GM18508 (cell line): ENCODE measurements at regions not wholly inside any gene's neighbourhood (a gene's known extent, or its start where the extent isn't known, plus 50 kb on each side); places are given as distances from the start of the nearest gene placed in this dataset.
"Not testable (repeated sequence)": the region's sequence is repeated elsewhere in the genome, so short reads cannot be mapped to it uniquely, and the experiment has no call there.

Source experiments
- ATAC-seq: cut with Tn5 transposase; IDR thresholded peaks from one replicate; pipeline ENCODE4 v1.9.1; 2021; ENCODE audit warnings: moderate number of reproducible peaks; ENCODE audit not compliant: insufficient read depth, unreplicated experiment

DNA sequence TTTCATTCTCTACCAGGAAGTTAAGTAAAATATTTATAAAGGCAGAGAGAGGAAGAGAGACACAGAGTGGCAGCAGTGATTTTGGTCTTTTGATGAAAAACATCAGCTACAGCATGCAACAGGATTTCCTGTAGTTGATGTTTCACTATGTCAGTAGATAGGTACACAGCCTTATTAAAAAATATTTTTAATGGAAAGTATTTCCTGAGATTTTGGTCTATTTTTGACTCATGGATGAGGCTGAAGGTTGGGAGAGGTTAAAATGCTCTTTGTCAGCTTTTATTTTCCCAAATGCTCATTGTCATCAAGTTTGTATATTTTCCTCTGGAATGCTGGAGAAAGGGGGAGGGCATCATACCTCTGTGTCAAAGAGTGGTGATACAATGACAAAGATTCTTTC, 1112.5 kb downstream of the CBLN2 start:
- no peak for ATAC-seq

DNA sequence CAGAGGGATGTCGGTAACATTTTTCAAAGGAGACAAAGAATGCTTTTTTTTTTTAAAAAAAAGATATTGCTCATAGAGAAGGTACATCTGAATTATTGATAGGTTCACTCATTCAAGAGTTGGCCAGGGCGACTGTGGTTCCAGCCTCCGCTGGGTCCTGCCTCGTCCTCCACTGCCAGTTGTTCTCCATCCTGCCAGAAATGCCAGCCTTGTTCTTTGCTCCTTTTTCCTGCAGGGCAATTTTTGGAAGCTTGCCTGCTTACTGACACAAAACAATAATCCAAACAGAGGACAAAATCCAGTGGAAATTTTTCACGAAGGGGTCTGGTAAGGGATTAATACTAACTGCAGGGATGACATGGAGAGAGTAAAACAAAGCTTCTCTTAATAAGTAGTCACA, 1113.0 kb downstream of the CBLN2 start:
- no peak for ATAC-seq

DNA sequence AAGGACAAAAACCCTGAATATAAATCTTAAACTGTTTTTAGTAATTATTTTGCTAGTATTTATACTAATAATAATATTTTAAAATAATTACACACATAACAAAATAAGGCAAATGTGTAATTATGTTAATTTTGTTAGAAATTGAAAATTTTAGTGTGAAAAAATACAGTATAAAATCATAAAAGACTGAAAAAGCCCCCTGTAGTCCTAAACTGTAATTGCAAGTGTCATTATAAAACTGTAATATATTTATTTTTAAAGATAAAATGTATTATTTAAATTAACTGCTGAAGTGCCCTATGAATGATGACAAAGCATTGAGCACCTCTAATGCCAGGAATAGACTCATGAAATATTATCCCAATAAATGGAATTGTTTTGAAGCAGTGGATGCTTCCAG, 1117.7 kb downstream of the CBLN2 start:
- no peak for ATAC-seq

GRCh38 chr18:71405169-71405809, 1116.4 kb downstream of the SOCS6 start:
- no peak for ATAC-seq

DNA sequence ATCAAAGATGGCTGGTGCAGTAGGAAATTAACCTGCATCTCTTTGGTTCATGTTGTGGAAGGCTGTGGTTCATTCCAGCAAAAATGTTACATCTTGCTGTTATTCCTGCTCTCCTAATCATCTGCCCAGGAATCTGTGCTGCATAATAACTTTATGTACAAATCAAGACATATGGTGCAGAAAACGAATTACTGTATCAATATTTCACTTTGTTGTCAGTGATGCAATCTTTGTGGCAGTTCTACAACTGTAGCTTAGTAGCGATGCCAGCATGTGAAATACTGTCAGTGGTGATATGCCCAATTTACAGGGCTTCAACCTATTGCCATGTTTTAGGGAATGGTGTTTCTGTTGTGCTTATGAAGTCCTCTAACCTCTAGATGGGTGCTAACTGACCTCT, 1114.7 kb downstream of the SOCS6 start:
- no peak for ATAC-seq

DNA sequence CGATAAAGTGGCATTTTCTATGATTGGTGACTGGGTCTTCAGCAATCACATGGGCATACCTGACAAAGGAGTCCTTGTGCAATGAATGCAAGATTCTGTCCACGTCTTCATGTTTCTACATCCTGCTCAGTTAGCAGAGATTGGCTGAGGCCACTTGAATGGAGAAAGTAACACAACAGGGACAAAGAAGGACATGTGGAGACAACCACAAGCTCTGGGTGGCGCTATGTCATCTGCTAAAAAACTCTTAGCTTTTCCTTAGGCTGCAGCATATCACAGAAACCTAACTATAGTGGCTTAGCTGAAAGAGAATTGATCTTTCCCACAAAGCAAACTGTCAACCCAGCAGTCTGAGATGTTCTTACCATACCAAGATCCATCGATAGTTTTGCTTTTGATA, 1109.7 kb downstream of the SOCS6 start:
- ATAC-seq: no peak

GRCh38 chr18:71388148-71388547, 1099.3 kb downstream of the SOCS6 start:
- no peak for ATAC-seq

DNA sequence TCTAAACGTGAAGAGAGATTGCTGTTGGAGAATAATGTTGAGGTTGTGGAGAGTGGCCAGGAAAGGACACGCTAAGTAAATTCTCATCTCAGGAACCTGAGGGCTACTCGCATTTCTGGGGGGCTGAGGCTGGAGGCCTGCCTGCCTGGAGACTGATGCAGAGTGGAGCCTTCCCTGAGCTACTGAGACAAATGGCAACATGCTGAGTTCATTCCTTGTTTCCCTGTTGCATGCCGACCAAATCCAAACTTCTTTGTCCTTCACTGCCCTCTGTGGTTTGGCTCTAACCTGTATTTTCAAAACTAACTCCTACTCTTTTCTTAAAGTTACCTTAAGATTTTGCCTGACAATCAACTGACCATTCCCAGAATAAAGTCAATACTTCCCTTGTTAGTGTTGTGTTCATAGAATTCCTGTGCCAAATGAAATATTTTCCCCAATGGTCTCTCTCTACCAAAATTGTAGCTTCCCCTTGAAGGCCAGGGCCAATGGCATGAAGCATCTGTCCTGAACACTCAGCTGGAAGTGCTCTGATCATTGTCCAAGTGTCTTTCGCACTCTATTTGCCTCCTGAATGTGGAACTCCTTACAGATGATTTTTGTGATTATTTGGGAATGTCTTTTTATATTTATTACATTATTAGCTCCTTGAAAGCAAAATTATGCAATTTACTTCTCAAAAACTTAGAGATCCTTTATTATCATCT, 1085.6 kb downstream of the SOCS6 start:
- no peak for ATAC-seq

DNA sequence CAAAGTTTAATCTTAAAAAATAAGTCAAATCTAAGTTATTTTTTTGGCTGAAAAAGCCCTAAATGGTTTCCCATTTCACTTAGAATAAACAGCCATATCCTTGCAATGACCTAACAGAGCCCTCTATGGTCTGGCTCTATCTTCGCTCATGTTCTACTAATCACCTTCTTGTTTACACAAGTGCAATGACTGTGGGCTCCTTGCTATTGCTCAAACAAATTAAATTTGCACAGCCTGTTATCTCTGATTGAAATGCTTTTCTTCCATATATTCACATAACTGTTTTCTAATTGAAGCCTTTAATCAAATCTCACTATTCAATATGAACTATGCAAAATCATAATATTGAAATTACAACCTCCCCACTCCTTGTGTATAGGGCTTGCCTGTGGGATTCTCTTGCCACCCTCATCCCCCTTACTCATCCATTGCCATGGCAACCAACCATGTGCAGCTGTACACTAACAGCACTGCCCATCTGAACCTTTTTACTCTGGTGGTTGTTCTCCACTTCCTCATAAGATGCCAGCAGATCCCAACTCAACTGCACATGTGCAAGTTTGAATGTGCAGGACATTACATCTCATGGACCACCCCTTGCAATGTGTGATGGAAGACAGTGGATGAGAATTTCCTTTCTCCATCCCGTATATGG, 1083.2 kb downstream of the SOCS6 start:
- ATAC-seq: no peak

GRCh38 chr18:71370671-71371445, 1082.0 kb downstream of the SOCS6 start:
- no peak for ATAC-seq

DNA sequence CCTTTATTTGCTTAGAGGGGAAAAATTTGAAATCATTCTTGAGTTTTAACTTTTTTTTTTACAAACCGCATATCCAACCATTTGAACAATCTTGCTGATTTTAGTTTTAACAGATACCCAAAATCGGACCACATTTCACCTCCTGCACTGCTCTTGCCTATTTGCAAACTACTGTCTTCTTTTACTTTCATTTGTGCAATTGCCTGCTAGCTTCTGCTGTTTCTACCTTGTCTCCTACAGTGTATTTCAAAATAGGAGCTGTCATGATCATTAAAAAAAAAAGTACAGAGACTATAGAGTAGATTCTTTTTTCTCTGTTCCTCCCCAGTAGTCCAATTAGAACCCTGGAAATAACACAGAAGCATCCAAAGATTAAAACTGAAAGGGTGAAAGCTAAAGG, 1081.2 kb downstream of the SOCS6 start:
- ATAC-seq: no peak

DNA sequence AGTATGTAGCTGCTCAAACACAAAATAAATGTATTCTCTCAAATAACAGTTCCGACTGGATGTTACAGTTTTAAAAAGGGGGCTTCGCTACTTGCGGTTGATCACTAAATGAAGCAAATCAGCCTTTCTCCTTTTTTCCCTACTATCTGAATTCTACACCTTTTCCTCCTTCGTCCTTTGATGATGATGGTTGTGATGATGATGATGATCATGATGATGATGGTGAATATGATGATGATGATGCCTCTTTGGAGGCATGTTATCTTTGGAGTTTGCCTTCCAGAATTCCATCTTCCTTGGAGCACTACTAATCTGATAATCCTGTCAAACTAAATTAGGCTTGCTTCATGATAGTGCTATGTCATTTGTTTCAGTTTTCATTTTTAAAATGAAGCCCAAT, 1073.3 kb downstream of the SOCS6 start:
- ATAC-seq: no peak

GRCh38 chr18:71355599-71355998, 1066.8 kb downstream of the SOCS6 start:
- ATAC-seq: not testable (repeated sequence)

DNA sequence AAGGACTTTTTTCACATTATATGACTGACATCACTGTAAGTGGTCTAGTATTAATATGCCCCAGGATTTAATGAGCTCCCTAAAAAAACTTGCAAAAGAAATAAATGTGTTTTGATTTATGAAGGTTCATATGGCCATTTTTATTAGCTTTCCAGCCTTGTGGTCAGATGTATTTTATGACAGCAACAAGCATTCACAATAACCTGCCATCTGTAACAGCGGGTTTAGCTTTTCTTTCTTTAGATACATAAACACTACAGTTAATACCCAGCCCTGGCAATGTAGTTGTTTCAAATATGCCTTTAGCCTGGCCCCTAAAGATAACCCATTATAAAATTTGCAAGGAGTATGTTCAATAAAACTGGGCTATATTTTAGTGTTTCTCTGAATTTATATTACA, 1063.8 kb downstream of the SOCS6 start:
- no peak for ATAC-seq

GRCh38 chr18:71336576-71337210, 1047.8 kb downstream of the SOCS6 start:
- ATAC-seq: no peak

DNA sequence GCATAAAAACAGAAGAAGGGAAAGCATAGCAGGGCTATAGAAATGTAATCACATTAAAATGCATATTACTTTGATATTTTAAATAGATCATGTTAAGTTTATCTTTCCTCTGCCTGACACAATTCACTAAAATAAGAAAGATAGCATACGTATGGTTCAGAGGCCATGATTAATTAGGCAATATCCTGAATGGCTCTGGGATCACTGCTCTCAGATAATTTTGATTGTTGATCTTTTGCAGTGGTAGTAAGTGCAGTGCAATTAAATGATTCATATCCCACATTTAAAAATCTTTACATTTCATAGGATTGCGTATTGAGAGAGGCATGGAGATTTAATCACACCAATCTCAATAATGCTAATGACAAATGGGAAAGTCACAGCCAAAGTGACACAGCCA, 1040.7 kb downstream of the SOCS6 start:
- ATAC-seq: no peak

DNA sequence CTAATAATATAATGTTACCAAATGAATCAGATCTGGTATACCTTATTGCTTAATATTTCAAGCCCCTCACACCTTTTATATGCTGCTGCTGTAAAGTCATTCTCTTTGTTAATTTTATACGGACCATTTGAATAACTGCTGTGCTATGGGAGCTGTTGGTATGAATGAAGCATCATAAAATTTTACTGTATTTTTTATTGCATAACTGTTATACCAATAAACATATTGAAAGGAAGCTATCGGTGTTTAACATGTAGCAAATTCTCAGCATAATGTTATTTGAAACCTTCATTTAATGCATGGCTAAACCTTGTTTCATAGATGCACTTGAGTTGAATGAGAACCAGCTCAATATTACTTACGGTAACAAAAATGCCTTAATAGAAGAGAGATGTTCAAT, 1040.3 kb downstream of the SOCS6 start:
- no peak for ATAC-seq

DNA sequence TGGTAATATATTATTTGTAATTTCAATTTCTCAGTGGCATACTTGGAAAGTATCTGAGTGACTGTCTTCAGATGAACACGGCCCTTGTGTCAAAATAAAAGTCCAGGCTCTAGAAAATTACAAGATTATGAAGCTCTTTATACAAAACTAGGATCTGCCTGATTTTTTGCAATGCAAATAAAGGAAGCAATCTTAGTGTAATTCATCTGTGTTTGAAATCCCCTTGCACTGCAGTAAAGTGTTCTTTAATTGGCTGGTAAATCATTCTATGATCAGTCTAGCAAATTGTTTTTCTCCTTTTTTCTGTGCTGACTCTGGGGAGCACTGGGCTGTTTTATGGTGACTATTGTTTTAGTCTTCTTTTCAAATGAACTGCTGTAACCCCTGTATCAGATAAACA, 1039.0 kb downstream of the SOCS6 start:
- no peak for ATAC-seq

DNA sequence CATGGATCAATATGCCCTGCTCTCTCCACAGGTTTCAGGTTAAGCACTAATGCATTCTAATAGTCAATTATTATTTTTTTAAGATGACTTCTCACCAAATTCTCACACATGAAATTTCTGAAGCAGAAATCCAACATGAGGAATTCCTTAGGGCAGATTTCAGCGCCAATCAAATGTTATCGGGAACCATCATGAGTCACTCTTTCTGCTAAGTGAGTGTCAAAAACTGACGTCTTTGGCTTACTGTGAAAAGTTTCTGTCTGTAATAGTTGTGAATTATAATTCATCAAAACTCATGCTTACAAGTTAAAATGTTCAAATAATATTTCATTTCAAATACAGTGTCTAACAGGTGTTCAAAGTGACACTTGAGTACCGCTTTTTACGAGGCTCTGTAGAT, 1038.6 kb downstream of the SOCS6 start:
- no peak for ATAC-seq

GRCh38 chr18:71326826-71327225, 1038.0 kb downstream of the SOCS6 start:
- ATAC-seq: no peak

GRCh38 chr18:71324356-71324755, 1035.5 kb downstream of the SOCS6 start:
- ATAC-seq: no peak
